ENCODE measurements at regions not wholly inside any gene's neighbourhood (a gene's known extent, or its start where the extent isn't known, plus 50 kb on each side); places are given as distances from the start of the nearest gene placed in this dataset.

DNA sequence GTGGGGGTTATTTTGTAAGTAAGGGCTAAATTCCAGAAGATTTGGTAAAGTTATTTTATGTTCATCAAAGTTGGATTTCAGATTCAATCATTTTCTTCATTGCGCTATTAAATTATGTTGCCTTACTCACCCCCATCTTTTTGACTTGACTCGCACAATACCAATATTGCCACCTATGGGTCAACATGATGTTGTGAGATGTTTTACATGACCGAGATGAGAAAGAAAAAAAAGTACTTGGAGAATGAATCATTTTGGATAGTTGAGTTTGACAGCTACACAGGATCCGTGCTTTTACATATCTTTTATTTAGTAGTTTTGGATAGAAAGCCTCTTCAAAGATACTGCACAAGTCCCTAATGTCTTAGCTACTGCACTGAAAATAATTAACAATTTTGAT is 224.2 kb upstream of the EMCN start:
- DNase-seq (no peak), ATAC-seq (ENCODE audit: low read depth) (no peak)
- Mint-ChIP-seq H3K4me1 (no peaks in the 10 kb centered on the region), H3K27me3 (peaks cover 6% of the 10 kb centered on the region), H3K27ac (no peak overlapping the region), H3K9me3 (no peaks in the 10 kb centered on the region), H3K36me3 (no peaks in the 10 kb centered on the region), H3K4me3 (no peak overlapping the region)
- POLR2A ChIA-PET: no interaction called here

DNA sequence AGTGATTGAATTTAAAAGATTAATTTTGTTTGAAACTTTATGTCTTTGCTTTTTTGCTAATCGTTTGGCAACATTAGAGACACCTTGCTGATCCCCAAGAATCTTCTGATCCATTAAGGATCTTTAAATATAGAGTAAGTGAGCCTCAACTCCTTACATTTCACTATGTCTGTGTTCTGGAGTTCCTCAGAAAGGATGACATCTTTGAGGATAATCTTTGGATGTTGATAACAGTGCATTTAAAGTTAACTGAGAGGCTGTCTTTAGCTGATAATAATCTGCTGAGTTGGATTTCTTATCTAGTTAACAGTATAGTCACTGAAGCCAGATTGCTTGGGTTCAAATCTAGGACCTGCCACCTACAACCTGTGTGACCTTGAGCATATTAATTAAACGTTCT is 221.6 kb upstream of the EMCN start:
- no peaks in the 10 kb centered on the region for H3K36me3 Mint-ChIP-seq
- H3K27ac Mint-ChIP-seq: no peak overlapping the region
- no peaks in the 10 kb centered on the region for H3K9me3 Mint-ChIP-seq
- H3K27me3 Mint-ChIP-seq: peaks cover 6% of the 10 kb centered on the region
- POLR2A ChIA-PET: no interaction called here
- H3K4me3 Mint-ChIP-seq: no peak overlapping the region
- no peak for ATAC-seq (ENCODE audit: low read depth)
- no peak for DNase-seq
- no peaks in the 10 kb centered on the region for H3K4me1 Mint-ChIP-seq

DNA sequence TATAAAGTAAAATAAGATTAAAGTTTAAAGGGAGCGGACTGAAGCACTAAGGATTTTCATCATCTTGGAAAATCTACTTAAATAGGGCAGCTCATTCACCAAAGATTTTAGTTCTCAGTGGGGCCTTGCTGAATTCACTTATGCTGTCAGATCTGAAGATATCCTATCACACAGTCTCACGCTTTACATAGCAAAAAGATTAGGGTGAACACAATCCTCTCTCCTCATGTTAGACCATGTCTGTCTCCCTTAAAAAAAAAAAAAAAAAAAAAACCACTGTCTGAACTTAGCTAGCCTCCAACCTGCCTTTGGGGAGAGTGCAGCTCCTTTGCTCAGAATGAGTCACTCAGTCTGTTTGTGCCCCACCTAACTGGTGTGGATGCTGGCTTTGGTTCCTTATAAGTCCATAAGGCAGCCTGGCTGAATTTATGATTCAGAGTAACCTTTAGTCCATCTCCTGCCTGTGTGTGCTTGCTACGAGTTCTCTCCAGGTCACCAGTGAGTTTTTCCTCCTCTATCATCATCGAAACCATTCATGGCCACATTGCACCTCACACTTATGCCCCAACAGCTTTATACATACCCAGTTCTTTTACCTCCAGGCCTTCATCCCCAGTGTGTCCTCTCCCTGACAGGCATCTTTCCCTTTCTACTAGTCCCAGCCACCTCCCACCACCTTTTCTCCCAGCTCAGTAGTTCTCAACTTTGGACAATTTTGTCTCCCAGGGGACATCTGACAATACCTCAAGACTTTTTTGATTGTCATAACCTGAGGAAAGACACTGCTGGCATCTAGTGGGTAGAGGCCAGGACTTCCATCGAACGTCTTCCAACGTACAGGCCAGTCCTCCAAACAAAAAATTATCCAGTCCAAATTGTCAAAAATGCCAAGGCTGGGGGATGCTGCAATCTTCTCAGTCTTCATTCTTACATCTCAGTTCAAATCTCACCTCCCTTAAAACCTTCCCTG is 220.7 kb upstream of the EMCN start:
- Mint-ChIP-seq H3K27me3 (peaks cover 4% of the 10 kb centered on the region), H3K4me3 (no peak overlapping the region), H3K36me3 (no peaks in the 10 kb centered on the region), H3K4me1 (no peaks in the 10 kb centered on the region), H3K9me3 (peaks cover 2% of the 10 kb centered on the region), H3K27ac (no peak overlapping the region)
- DNase-seq (no peak), ATAC-seq (ENCODE audit: low read depth) (no peak)
- POLR2A ChIA-PET: interaction anchor here (0.7 kb wide), 1 partner anchor 111 kb away, joined by 4 read pairs; no protein-coding TSS in a partner anchor

DNA sequence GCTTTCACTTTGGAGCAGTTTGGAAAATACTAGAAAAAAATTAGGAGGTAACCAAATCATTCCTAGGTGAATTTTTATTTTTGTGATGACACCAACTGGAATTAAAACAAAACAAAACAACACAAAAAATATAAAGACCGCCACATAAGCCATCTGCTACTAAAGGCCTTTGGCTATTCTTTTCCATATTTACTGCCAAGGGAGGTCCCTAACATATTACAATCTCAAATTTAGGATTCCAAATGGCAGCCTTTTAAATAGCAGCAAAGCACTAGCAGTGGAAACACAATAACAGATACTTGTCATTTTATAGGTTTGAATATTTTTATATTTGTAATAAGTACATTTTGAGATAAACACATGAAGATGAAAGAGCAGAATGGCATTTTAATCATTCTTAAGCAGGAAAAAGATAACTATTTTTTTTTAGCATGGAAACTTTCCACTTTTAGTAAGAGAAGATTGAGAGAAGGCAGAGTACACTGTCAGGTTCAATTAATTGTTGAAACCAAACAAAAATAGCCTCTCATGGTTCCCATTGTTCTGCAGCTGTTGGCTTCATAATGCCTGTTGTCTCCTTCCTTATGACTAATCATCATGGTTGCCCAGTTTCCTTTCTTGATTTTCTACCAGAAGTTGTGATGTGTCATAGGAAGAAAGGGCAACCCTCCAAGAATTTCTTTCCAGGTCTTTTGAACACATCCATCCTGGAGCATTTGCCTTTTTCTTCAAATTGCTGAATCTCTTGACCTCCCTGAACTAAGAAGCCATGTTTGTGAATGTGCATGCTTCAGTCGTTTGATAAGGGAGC is 219.0 kb upstream of the EMCN start:
- Mint-ChIP-seq H3K36me3 (no peaks in the 10 kb centered on the region), H3K4me1 (no peaks in the 10 kb centered on the region), H3K4me3 (no peak overlapping the region), H3K27me3 (peaks cover 6% of the 10 kb centered on the region), H3K9me3 (peaks cover 2% of the 10 kb centered on the region), H3K27ac (no peak overlapping the region)
- DNase-seq: no peak
- POLR2A ChIA-PET: no interaction called here
- ATAC-seq (ENCODE audit: low read depth): no peak

DNA sequence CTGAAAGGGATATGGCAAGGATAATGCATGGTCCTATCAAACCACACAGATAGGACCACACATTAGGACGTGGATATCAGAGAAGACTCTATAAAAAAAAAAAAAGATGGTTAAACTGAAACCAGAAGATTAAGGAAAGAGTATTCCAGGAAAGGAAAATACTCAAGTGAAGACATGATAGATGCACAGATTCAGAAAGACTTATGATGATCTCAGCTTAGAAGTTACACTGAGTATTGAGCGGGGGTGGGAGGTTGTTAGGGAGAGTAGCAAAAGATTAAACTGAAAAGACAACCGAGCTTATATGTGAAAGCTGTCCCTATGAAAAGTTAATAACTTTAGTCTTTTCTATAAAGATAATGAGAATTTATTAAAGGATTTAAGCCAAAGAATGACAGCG is 211.0 kb upstream of the EMCN start:
- no peaks in the 10 kb centered on the region for H3K36me3 Mint-ChIP-seq
- no peaks in the 10 kb centered on the region for H3K4me1 Mint-ChIP-seq
- no peak for ATAC-seq (ENCODE audit: low read depth)
- POLR2A ChIA-PET: no interaction called here
- DNase-seq: no peak
- no peak overlapping the region for H3K27ac Mint-ChIP-seq
- peaks cover 2% of the 10 kb centered on the region for H3K27me3 Mint-ChIP-seq
- H3K4me3 Mint-ChIP-seq: no peak overlapping the region
- H3K9me3 Mint-ChIP-seq: peaks cover 2% of the 10 kb centered on the region

DNA sequence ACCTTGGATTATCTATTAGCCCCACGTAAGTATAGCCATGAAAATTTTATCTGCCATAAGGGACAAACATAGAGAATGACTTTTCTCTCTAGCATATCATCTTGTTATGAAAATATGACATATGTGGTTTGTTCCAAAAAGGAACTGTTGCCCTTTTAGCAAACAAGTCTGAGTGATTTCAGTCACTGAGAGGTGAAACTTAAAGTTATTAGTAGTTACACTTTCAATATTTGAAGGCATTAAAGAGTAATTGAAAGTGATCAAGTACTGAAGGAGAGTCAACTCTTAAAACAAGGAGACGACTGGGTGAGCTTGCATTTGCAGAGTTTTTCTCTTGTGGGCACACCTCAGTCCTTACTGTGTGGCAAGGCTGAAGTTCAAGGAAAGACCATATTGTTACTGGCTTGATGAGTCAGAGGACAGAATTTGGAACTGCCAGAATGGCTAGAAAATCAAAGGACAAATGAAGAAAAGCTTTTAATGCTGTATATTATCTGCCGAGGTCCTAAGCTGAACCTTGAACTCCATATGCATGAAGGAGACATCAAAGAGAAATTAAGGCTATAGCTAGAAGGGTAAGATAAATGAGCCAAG is 205.1 kb upstream of the EMCN start:
- ATAC-seq (ENCODE audit: low read depth): no peak
- no peak for DNase-seq
- Mint-ChIP-seq H3K36me3 (no peaks in the 10 kb centered on the region), H3K9me3 (peaks cover 1% of the 10 kb centered on the region), H3K4me1 (no peaks in the 10 kb centered on the region), H3K27ac (no peak overlapping the region), H3K4me3 (no peak overlapping the region), H3K27me3 (no peaks in the 10 kb centered on the region)
- POLR2A ChIA-PET: no interaction called here

DNA sequence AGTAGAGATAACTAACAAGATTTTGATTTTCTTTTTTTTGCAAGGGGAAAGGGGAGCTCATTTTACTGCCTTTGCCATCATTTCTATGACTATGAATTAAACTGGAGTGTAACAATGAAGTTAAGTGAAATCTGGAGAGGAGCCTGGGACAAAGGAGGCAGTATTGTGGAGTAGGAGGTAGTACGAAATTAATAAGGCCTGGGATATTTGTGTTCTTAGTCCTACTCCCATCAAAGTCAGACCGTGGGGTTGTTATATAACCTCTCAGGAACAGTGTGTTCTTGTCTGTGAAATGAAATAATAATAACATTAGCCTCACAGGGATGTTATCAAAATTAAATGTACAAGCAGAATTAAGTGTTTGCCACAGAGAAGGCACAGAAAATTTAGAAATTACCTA is 204.3 kb upstream of the EMCN start:
- H3K4me3 Mint-ChIP-seq: no peak overlapping the region

DNA sequence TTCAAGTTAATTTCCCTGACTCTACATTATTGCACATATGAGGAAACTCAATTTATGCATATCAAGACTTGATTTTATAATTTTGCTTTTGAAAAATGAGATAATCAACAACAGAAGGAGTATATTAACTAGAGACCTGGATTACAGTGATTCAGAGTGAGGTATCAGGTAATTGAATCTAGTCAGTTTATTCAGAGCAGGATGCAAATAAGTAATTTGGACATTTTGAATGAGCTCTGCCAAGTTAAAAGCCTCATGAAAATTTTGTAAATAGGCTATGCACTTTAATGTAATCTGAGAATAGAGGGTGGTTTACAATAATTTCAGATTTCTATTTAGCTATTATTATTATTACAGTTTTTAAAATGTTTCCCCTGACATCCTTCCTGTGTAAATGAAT is 203.7 kb upstream of the EMCN start:
- DNase-seq (no peak), ATAC-seq (ENCODE audit: low read depth) (no peak)
- no peaks in the 10 kb centered on the region for H3K27me3 Mint-ChIP-seq
- H3K27ac Mint-ChIP-seq: no peak overlapping the region
- POLR2A ChIA-PET: no interaction called here
- H3K4me1 Mint-ChIP-seq: no peaks in the 10 kb centered on the region
- H3K4me3 Mint-ChIP-seq: no peak overlapping the region
- H3K36me3 Mint-ChIP-seq: no peaks in the 10 kb centered on the region
- H3K9me3 Mint-ChIP-seq: peaks cover 1% of the 10 kb centered on the region

More for the DNA sequence above, 204.3 kb upstream of the EMCN start:
- POLR2A ChIA-PET: no interaction called here
- Mint-ChIP-seq H3K4me1 (no peaks in the 10 kb centered on the region), H3K9me3 (peaks cover 1% of the 10 kb centered on the region), H3K27me3 (no peaks in the 10 kb centered on the region), H3K27ac (no peak overlapping the region), H3K36me3 (no peaks in the 10 kb centered on the region)
- no peak for DNase-seq
- ATAC-seq (ENCODE audit: low read depth): no peak

DNA sequence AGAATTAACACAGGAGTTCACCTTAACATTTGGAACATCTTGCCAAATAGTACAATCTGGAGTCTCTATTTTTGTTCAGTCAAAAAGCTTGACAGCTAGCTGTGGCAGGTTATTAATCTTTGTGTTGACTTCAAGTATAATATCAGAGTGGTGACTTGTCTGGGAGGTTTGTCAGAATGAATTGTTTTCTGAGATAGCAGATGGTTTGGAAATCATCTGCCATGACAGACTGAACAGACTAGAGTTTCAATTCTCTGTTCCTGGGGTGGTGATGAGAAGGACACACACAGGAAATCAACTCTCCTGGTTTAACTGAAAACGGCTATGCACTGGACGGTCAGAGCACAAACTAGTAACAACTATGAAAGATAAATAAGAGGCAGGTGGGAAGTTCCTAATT is 203.3 kb upstream of the EMCN start:
- Mint-ChIP-seq H3K36me3 (no peaks in the 10 kb centered on the region), H3K4me1 (no peaks in the 10 kb centered on the region), H3K27me3 (no peaks in the 10 kb centered on the region), H3K27ac (no peak overlapping the region), H3K9me3 (peaks cover 1% of the 10 kb centered on the region), H3K4me3 (no peak overlapping the region)
- DNase-seq (no peak), ATAC-seq (ENCODE audit: low read depth) (no peak)
- POLR2A ChIA-PET: no interaction called here

DNA sequence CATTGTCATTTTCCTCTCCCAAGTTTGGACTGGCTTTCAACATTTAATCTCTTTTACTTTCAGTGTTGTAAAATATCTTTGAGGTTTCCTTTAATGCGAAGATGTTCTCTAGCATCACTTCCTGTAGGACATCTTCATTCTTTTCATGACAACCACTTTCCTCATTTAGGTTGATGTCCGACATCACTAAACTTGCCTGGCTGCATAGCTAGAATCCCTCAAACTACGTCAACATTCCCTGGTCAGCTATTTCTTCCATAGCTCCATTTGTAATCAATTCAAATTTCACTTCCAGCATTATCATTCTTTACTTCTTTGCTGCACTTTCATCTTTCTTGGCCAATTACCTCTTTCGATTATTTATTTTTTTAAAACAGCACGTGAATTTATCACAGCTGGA is 198.6 kb upstream of the EMCN start:
- no peaks in the 10 kb centered on the region for H3K4me1 Mint-ChIP-seq
- no peak overlapping the region for H3K4me3 Mint-ChIP-seq
- H3K9me3 Mint-ChIP-seq: peaks cover 1% of the 10 kb centered on the region
- no peak overlapping the region for H3K27ac Mint-ChIP-seq
- ATAC-seq (ENCODE audit: low read depth) (no peak), DNase-seq (no peak)
- H3K36me3 Mint-ChIP-seq: no peaks in the 10 kb centered on the region
- POLR2A ChIA-PET: no interaction called here
- H3K27me3 Mint-ChIP-seq: no peaks in the 10 kb centered on the region

DNA sequence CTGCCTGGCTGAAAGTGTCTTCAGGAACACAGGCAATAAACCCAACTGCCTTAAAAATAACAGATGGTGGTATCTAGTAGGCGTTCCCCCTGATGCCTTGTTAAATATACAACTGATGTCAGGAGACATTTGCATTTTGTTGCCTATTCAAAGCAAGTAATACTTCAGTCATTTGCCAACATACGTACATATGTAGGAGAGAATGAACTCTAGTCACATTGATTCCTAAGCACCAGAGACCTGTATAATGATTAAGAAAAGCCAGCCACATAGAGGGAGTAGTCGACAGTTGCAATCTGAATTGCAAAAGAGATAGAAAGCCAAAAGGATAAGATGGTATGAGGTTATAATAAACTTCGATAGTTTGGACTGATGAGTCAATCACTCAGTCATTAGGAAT is 191.0 kb upstream of the EMCN start:
- ATAC-seq (ENCODE audit: low read depth) (no peak), DNase-seq (no peak)
- no peaks in the 10 kb centered on the region for H3K36me3 Mint-ChIP-seq
- no peak overlapping the region for H3K27ac Mint-ChIP-seq
- H3K4me1 Mint-ChIP-seq: no peaks in the 10 kb centered on the region
- H3K4me3 Mint-ChIP-seq: no peak overlapping the region
- H3K27me3 Mint-ChIP-seq: peaks cover 2% of the 10 kb centered on the region
- POLR2A ChIA-PET: no interaction called here
- peaks cover 2% of the 10 kb centered on the region for H3K9me3 Mint-ChIP-seq

DNA sequence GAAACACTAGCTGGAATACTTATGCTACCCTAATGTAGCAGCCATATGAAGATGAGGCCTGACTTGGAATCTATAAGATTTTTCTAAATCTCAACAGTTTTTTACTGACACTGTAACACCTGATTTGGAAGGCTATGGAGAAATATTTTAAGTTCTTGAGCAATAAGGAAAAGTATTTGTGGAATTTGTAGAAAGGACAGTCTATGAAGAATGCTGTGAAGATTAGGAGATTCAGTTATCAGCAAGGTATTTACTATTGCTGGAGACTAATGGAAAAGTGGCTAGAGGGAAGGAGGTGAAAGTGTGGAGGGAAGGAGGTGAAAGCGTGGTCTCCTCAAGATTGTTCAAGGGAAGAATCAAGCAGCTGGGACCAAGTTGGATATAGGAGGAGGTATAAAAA is 190.0 kb upstream of the EMCN start:
- Mint-ChIP-seq H3K27ac (no peak overlapping the region), H3K4me3 (no peak overlapping the region), H3K36me3 (no peaks in the 10 kb centered on the region), H3K4me1 (no peaks in the 10 kb centered on the region), H3K27me3 (peaks cover 2% of the 10 kb centered on the region), H3K9me3 (peaks cover 2% of the 10 kb centered on the region)
- POLR2A ChIA-PET: no interaction called here
- ATAC-seq (ENCODE audit: low read depth) (no peak), DNase-seq (no peak)

DNA sequence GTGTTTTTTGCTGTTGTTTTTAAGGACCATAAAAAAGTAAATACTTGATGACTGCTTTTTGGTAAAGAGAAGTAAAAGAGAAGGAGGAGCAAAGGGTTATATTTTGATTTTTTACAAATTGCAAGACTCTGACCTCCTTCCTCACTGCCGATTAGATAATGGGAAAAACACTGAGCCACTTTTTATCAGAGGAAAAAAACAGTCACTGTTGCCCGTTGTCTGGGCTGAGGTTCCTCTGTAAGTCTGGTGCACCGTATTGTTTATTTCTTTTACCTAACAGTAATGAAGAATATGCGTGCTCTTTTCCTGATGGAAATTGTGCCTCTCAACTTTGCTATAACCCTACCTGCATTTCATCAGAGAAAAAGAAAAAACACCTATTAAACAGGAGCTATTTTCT is 178.7 kb upstream of the EMCN start:
- no peak for DNase-seq
- ATAC-seq (ENCODE audit: low read depth): no peak
- H3K9me3 Mint-ChIP-seq: no peaks in the 10 kb centered on the region
- peaks cover 3% of the 10 kb centered on the region for H3K27me3 Mint-ChIP-seq
- POLR2A ChIA-PET: no interaction called here
- no peak overlapping the region for H3K27ac Mint-ChIP-seq
- no peaks in the 10 kb centered on the region for H3K36me3 Mint-ChIP-seq
- peaks cover 2% of the 10 kb centered on the region for H3K4me1 Mint-ChIP-seq
- no peak overlapping the region for H3K4me3 Mint-ChIP-seq

DNA sequence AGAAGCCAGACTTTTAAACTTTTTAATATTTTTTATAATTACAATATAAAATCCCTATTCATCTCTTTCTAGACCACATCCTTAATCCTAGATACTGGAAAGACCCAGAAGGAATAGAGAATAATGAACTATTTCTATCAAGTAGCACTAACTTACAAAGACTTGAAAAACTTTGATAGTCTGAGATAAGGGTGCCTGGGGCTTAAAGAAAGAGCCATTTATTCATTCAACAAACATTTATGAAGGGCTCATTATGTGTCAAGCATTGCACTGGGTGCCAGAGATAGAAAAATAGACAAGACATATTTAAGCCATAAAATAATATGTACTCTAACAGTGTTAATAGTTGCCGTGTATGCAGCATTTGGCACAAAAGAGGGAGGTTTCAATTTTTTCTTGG is 178.0 kb upstream of the EMCN start:
- no peaks in the 10 kb centered on the region for H3K36me3 Mint-ChIP-seq

More for the DNA sequence above, 178.0 kb upstream of the EMCN start:
- H3K4me3 Mint-ChIP-seq: no peak overlapping the region
- no peak for DNase-seq
- no peaks in the 10 kb centered on the region for H3K9me3 Mint-ChIP-seq
- H3K27ac Mint-ChIP-seq: no peak overlapping the region
- H3K27me3 Mint-ChIP-seq: peaks cover 3% of the 10 kb centered on the region
- POLR2A ChIA-PET: no interaction called here
- ATAC-seq (ENCODE audit: low read depth): no peak
- peaks cover 2% of the 10 kb centered on the region for H3K4me1 Mint-ChIP-seq

All from activated naive CD8-positive, alpha-beta T cell treated with anti-CD3 and anti-CD28 coated beads, Interleukin-2, amount 10 ng/mL, durations not matched to agents 7 days and 5 days (primary cell).